Common myeloid progenitor, CD34-positive (primary cell): ENCODE measurements at regions not wholly inside any gene's neighbourhood (a gene's known extent, or its start where the extent isn't known, plus 50 kb on each side); places are given as distances from the start of the nearest gene placed in this dataset.

Source experiments
- CTCF ChIA-PET: fragments of 350-600 bp; sonication (Branson Sonifier 250); formaldehyde crosslinking; loops from one replicate; lab custom pipeline; 2021; ENCODE audit warnings: antibody characterized with exemption; lab: Charles Lee
- POLR2A ChIA-PET: fragments of 350-600 bp; sonication (Branson Sonifier 250); formaldehyde crosslinking; loops from one replicate; lab custom pipeline; 2021; ENCODE audit warnings: antibody characterized with exemption; lab: Charles Lee
- DNase-seq, 3 donors: peaks; one replicate each; pipeline versions ENCODE4 v3.0.0 to v3.0.0-alpha.2; 2013
- H3K27ac ChIP-seq, 2 experiments: 1 replicate in 1 of 2; 2 replicates in 1 of 2; pipeline ENCODE4 v1.7.0; 2013; ENCODE audit warnings: inconsistent platforms in 2 of 2, low read length in 2 of 2, mild to moderate bottlenecking in 2 of 2, low read depth in 1 of 2, moderate library complexity in 1 of 2; ENCODE audit not compliant: severe bottlenecking in 2 of 2, insufficient read depth in 1 of 2, poor library complexity in 1 of 2
- H3K27me3 ChIP-seq, 5 experiments: replicated peaks in 2 of 5; 1 replicate in 3 of 5; 2 replicates in 2 of 5; pipeline versions ENCODE4 v1.6.1 to v1.7.0; 2013; ENCODE audit warnings: low read length in 4 of 5, mild to moderate bottlenecking in 2 of 5, moderate library complexity in 2 of 5, inconsistent platforms in 1 of 5; ENCODE audit not compliant: insufficient read depth in 5 of 5, control insufficient read depth in 4 of 5
- H3K36me3 ChIP-seq, 4 experiments: 1 replicate in 2 of 4; 2 replicates in 2 of 4; pipeline versions ENCODE4 v1.6.1 to v1.7.0; 2013; ENCODE audit warnings: low read length in 3 of 4, control low read depth in 1 of 4, mild to moderate bottlenecking in 1 of 4; ENCODE audit not compliant: control insufficient read depth in 4 of 4, insufficient read depth in 4 of 4
- H3K4me1 ChIP-seq, 4 experiments: 1 replicate in 3 of 4; 2 replicates in 1 of 4; pipeline versions ENCODE4 v1.6.1 to v1.7.1; 2013; ENCODE audit warnings: low read length in 3 of 4, mild to moderate bottlenecking in 3 of 4, control low read depth in 1 of 4, inconsistent platforms in 1 of 4, moderate library complexity in 1 of 4; ENCODE audit not compliant: control insufficient read depth in 4 of 4, insufficient read depth in 4 of 4; ENCODE audit errors: control extremely low read depth in 1 of 4
- H3K4me3 ChIP-seq, 7 experiments: 1 replicate in 4 of 7; 2 replicates in 3 of 7; pipeline versions ENCODE4 v1.5.1 to v1.7.0; 2013; ENCODE audit warnings: mild to moderate bottlenecking in 7 of 7, low read length in 6 of 7, moderate library complexity in 6 of 7, inconsistent platforms in 2 of 7, low read depth in 2 of 7, control low read depth in 1 of 7; ENCODE audit not compliant: insufficient read depth in 4 of 7, control insufficient read depth in 1 of 7; ENCODE audit errors: extremely low read depth in 1 of 7
- H3K9me3 ChIP-seq, 5 experiments: 1 replicate in 4 of 5; 2 replicates in 1 of 5; pipeline versions ENCODE4 v1.6.1 to v1.7.1; 2013; ENCODE audit warnings: low read length in 4 of 5, mild to moderate bottlenecking in 2 of 5, inconsistent platforms in 1 of 5, low read depth in 1 of 5, moderate library complexity in 1 of 5; ENCODE audit not compliant: control insufficient read depth in 4 of 5, insufficient read depth in 2 of 5; ENCODE audit errors: control extremely low read depth in 1 of 5
- WGBS: methylation state at CpG from one replicate; pipeline ENCODE4 v1.1.5; 2013; ENCODE audit not compliant: insufficient coverage; 5-methylcytosine and 5-hydroxymethylcytosine counted together

- Histone ChIP-seq H3K4me1 (no peaks in the 10 kb centered on the region), H3K27ac (no peak overlapping the region), H3K4me3 (no peak overlapping the region), H3K27me3 (no peaks in the 10 kb centered on the region), H3K9me3 (no peaks in the 10 kb centered on the region), H3K36me3 (no peaks in the 10 kb centered on the region)
- DNase-seq, result no peak
- ChIA-PET POLR2A (no interaction called here), CTCF (no interaction called here)
Observed at GRCh38 chr7:13731643-13732042, 257.8 kb downstream of the ETV1 start.

- Histone ChIP-seq H3K27me3 (no peaks in the 10 kb centered on the region), H3K4me1 (no peaks in the 10 kb centered on the region), H3K36me3 (no peaks in the 10 kb centered on the region), H3K27ac (no peak overlapping the region), H3K4me3 (no peak overlapping the region), H3K9me3 (no peaks in the 10 kb centered on the region)
- WGBS, result no CpG with 5 or more reads among the region's 2 CpGs
- CTCF ChIA-PET, result no interaction called here
- no peak for DNase-seq
- POLR2A ChIA-PET, result no interaction called here
Observed at GRCh38 chr7:13737563-13737962, 251.9 kb downstream of the ETV1 start.

GRCh38 chr7:13742126-13742525 lies 247.3 kb downstream of the ETV1 start:
- POLR2A ChIA-PET, result no interaction called here
- 90% methylated on average over 2 of the region's 2 CpGs for WGBS
- no peak for DNase-seq
- Histone ChIP-seq H3K27me3 (no peaks in the 10 kb centered on the region), H3K27ac (no peak overlapping the region), H3K36me3 (no peaks in the 10 kb centered on the region), H3K4me3 (no peak overlapping the region), H3K9me3 (no peaks in the 10 kb centered on the region), H3K4me1 (no peaks in the 10 kb centered on the region)
- CTCF ChIA-PET, result interaction anchor here (1.0 to 1.9 kb wide), 5 partner anchors 15 to 463 kb away, joined by 3 to 7 read pairs (median 3); no protein-coding TSS in a partner anchor

- POLR2A ChIA-PET, result no interaction called here
- Histone ChIP-seq H3K27me3 (no peaks in the 10 kb centered on the region), H3K27ac (no peak overlapping the region), H3K4me1 (no peaks in the 10 kb centered on the region), H3K4me3 (no peak overlapping the region), H3K9me3 (no peaks in the 10 kb centered on the region), H3K36me3 (no peaks in the 10 kb centered on the region)
- peak; percentile 23 to 57 (median 47) for DNase-seq
- WGBS, result 40% methylated on average over 1 of the region's 1 CpG
- CTCF ChIA-PET, result interaction anchor here (0.6 to 1.9 kb wide), 8 partner anchors 15 to 463 kb away, joined by 3 to 7 read pairs (median 3); no protein-coding TSS in a partner anchor
Observed at GRCh38 chr7:13742811-13743210, 246.7 kb downstream of the ETV1 start.

GRCh38 chr7:13743226-13743625 lies 246.2 kb downstream of the ETV1 start:
- no peaks in the 10 kb centered on the region for H3K4me1 ChIP-seq
- WGBS, result 90% methylated on average over 2 of the region's 3 CpGs
- H3K9me3 ChIP-seq, result no peaks in the 10 kb centered on the region
- POLR2A ChIA-PET, result no interaction called here
- H3K4me3 ChIP-seq, result no peak overlapping the region
- H3K27me3 ChIP-seq, result no peaks in the 10 kb centered on the region
- H3K27ac ChIP-seq, result no peak overlapping the region
- CTCF ChIA-PET, result interaction anchor here (0.6 to 1.9 kb wide), 7 partner anchors 13 to 464 kb away, joined by 3 to 7 read pairs (median 3); no protein-coding TSS in a partner anchor
- DNase-seq, result no peak
- no peaks in the 10 kb centered on the region for H3K36me3 ChIP-seq

GRCh38 chr7:13745530-13745929 lies 243.9 kb downstream of the ETV1 start:
- no CpG with 5 or more reads among the region's 1 CpG for WGBS
- ChIA-PET CTCF (interaction anchor here (0.8 to 1.8 kb wide), 2 partner anchors 21 to 163 kb away, joined by 3 to 6 read pairs; no protein-coding TSS in a partner anchor), POLR2A (no interaction called here)
- Histone ChIP-seq H3K36me3 (no peaks in the 10 kb centered on the region), H3K27me3 (no peaks in the 10 kb centered on the region), H3K4me3 (no peak overlapping the region), H3K4me1 (no peaks in the 10 kb centered on the region), H3K27ac (no peak overlapping the region), H3K9me3 (no peaks in the 10 kb centered on the region)
- DNase-seq, result no peak

GRCh38 chr7:13748998-13749397 lies 240.5 kb downstream of the ETV1 start:
- CTCF ChIA-PET, result no interaction called here
- whole genome bisulfite sequencing, result 90% methylated on average over 2 of the region's 6 CpGs
- H3K36me3 ChIP-seq, result no peaks in the 10 kb centered on the region
- H3K9me3 ChIP-seq, result no peaks in the 10 kb centered on the region
- DNase-seq, result no peak
- no peak overlapping the region for H3K4me3 ChIP-seq
- POLR2A ChIA-PET, result no interaction called here
- H3K27me3 ChIP-seq, result no peaks in the 10 kb centered on the region
- no peaks in the 10 kb centered on the region for H3K4me1 ChIP-seq
- H3K27ac ChIP-seq, result no peak overlapping the region
